ENCODE measurements at regions not wholly inside any gene's neighbourhood (a gene's known extent, or its start where the extent isn't known, plus 50 kb on each side); places are given as distances from the start of the nearest gene placed in this dataset.

DNA sequence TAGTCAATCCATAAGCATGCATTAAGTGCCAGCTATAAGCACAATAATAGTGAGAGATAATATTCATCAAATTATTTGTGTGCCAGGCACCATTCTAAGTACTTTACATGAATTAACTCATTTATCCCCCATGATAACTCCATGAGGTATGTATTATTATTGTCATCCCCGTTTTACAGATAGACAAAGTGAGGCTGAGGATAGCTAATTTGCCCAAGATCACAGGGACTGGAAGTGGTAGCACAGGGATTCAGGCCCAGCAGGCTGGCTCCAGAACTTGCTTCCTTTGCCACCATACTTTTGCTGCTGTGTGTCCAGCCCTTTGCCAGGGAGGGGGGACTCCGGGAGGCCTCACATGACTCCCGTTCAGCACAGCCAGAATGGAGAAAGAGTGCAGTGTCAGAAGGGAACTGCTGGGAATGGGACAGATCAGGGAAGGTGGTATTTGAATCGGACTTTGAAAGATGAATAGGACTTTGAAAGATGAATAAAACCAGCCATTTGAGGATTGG is 128.0 kb upstream of the PWP1 start:
- ATAC-seq: no peak
- TF ChIP-seq ZFP30 (CRISPR knock-in tag; IDR thresholded peaks at IDR 0.05) (no peak), ZNF70 (CRISPR knock-in tag; IDR thresholded peaks at IDR 0.05) (no peak), CSDC2 (CRISPR knock-in tag; IDR thresholded peaks at IDR 0.05) (no peak), RARB (CRISPR knock-in tag; IDR thresholded peaks at IDR 0.05) (no peak), PPARA (CRISPR knock-in tag; IDR thresholded peaks at IDR 0.05; ENCODE audit: borderline replicate concordance) (no peak), OSR1 (CRISPR knock-in tag; IDR thresholded peaks at IDR 0.05) (no peak), GLIS3 (CRISPR knock-in tag; IDR thresholded peaks at IDR 0.05) (no peak), ARNTL (CRISPR knock-in tag; IDR thresholded peaks at IDR 0.05; ENCODE audit: borderline replicate concordance, low read depth) (no peak), TCF4 (CRISPR knock-in tag; IDR thresholded peaks at IDR 0.05; ENCODE audit: borderline replicate concordance) (no peak), ZC3H10 (CRISPR knock-in tag; IDR thresholded peaks at IDR 0.05) (no peak), ISL1 (CRISPR knock-in tag; IDR thresholded peaks at IDR 0.05) (no peak)
- TF ChIP-seq, protein P1, sequence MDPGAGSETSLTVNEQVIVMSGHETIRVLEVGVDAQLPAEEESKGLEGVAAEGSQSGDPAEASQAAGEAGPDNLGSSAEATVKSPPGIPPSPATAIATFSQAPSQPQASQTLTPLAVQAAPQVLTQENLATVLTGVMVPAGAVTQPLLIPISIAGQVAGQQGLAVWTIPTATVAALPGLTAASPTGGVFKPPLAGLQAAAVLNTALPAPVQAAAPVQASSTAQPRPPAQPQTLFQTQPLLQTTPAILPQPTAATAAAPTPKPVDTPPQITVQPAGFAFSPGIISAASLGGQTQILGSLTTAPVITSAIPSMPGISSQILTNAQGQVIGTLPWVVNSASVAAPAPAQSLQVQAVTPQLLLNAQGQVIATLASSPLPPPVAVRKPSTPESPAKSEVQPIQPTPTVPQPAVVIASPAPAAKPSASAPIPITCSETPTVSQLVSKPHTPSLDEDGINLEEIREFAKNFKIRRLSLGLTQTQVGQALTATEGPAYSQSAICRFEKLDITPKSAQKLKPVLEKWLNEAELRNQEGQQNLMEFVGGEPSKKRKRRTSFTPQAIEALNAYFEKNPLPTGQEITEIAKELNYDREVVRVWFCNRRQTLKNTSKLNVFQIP (CRISPR knock-in tag; IDR thresholded peaks at IDR 0.05; ENCODE audit: borderline replicate concordance, low read depth): no peak
- TF ChIP-seq, protein P2, sequence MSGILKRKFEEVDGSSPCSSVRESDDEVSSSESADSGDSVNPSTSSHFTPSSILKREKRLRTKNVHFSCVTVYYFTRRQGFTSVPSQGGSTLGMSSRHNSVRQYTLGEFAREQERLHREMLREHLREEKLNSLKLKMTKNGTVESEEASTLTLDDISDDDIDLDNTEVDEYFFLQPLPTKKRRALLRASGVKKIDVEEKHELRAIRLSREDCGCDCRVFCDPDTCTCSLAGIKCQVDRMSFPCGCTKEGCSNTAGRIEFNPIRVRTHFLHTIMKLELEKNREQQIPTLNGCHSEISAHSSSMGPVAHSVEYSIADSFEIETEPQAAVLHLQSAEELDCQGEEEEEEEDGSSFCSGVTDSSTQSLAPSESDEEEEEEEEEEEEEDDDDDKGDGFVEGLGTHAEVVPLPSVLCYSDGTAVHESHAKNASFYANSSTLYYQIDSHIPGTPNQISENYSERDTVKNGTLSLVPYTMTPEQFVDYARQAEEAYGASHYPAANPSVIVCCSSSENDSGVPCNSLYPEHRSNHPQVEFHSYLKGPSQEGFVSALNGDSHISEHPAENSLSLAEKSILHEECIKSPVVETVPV (CRISPR knock-in tag; IDR thresholded peaks at IDR 0.05): no peak
- TF ChIP-seq, protein P3, sequence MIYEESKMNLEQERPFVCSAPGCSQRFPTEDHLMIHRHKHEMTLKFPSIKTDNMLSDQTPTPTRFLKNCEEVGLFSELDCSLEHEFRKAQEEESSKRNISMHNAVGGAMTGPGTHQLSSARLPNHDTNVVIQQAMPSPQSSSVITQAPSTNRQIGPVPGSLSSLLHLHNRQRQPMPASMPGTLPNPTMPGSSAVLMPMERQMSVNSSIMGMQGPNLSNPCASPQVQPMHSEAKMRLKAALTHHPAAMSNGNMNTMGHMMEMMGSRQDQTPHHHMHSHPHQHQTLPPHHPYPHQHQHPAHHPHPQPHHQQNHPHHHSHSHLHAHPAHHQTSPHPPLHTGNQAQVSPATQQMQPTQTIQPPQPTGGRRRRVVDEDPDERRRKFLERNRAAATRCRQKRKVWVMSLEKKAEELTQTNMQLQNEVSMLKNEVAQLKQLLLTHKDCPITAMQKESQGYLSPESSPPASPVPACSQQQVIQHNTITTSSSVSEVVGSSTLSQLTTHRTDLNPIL (CRISPR knock-in tag; IDR thresholded peaks at IDR 0.05; ENCODE audit: low read depth): no peak

DNA sequence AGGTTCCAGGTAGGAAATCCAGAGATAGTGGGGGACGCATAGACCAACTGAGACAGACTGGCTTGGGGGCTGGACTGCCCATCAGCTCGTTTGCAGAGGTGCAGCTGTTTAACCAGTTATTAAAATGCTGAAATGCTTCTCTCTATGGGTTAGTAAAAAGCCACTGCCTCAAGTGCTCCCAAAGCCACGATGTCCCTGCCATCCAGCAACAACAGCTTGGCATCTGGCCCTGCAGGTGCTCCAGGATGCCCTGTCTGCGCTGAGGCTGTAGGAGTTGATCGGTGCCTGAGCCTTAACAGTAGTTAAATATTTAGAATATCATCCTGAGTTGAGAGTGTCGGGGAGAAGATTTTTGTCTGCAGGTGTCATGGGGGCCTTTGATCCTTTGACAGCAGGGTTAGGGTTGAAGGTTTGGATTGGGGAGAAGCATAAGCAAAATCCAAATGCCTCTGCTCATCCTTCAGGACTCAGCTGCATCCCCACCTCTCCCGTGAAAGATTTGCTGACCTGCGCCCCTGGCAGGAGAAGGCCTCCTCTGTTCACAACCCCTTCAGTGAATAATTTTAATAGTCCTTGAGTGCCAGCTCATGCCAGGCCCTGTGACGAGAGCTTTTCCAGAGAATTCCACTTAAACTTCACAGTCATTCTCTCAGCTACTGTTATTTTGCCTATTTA is 127.3 kb upstream of the PWP1 start:
- no peak for ATAC-seq
- TF ChIP-seq ISL1 (CRISPR knock-in tag; IDR thresholded peaks at IDR 0.05) (no peak), ZFP30 (CRISPR knock-in tag; IDR thresholded peaks at IDR 0.05) (no peak), ESRRG (CRISPR knock-in tag; IDR thresholded peaks at IDR 0.05) (no peak), GLIS3 (CRISPR knock-in tag; IDR thresholded peaks at IDR 0.05) (no peak), OSR1 (CRISPR knock-in tag; IDR thresholded peaks at IDR 0.05) (no peak), ARNTL (CRISPR knock-in tag; IDR thresholded peaks at IDR 0.05; ENCODE audit: borderline replicate concordance, low read depth) (no peak), TOX (CRISPR knock-in tag; IDR thresholded peaks at IDR 0.05; ENCODE audit: borderline replicate concordance) (no peak), ZNF565 (CRISPR knock-in tag; conservative IDR thresholded peaks at IDR 0.05; ENCODE audit: low read depth) (no peak), CSDC2 (CRISPR knock-in tag; IDR thresholded peaks at IDR 0.05) (no peak), RARB (CRISPR knock-in tag; IDR thresholded peaks at IDR 0.05) (no peak), ZFP3 (CRISPR knock-in tag; IDR thresholded peaks at IDR 0.05) (no peak), ZNF8 (CRISPR knock-in tag; IDR thresholded peaks at IDR 0.05) (no peak), PPARA (CRISPR knock-in tag; IDR thresholded peaks at IDR 0.05; ENCODE audit: borderline replicate concordance) (no peak), TCF4 (CRISPR knock-in tag; IDR thresholded peaks at IDR 0.05; ENCODE audit: borderline replicate concordance) (no peak), SNAI2 (CRISPR knock-in tag; IDR thresholded peaks at IDR 0.05) (no peak)
- TF ChIP-seq, protein P1 (CRISPR knock-in tag; IDR thresholded peaks at IDR 0.05; ENCODE audit: borderline replicate concordance, low read depth): no peak
- TF ChIP-seq, protein P3 (CRISPR knock-in tag; IDR thresholded peaks at IDR 0.05; ENCODE audit: low read depth): no peak
- TF ChIP-seq, protein P2 (CRISPR knock-in tag; IDR thresholded peaks at IDR 0.05): no peak
- TF ChIP-seq, protein P4, sequence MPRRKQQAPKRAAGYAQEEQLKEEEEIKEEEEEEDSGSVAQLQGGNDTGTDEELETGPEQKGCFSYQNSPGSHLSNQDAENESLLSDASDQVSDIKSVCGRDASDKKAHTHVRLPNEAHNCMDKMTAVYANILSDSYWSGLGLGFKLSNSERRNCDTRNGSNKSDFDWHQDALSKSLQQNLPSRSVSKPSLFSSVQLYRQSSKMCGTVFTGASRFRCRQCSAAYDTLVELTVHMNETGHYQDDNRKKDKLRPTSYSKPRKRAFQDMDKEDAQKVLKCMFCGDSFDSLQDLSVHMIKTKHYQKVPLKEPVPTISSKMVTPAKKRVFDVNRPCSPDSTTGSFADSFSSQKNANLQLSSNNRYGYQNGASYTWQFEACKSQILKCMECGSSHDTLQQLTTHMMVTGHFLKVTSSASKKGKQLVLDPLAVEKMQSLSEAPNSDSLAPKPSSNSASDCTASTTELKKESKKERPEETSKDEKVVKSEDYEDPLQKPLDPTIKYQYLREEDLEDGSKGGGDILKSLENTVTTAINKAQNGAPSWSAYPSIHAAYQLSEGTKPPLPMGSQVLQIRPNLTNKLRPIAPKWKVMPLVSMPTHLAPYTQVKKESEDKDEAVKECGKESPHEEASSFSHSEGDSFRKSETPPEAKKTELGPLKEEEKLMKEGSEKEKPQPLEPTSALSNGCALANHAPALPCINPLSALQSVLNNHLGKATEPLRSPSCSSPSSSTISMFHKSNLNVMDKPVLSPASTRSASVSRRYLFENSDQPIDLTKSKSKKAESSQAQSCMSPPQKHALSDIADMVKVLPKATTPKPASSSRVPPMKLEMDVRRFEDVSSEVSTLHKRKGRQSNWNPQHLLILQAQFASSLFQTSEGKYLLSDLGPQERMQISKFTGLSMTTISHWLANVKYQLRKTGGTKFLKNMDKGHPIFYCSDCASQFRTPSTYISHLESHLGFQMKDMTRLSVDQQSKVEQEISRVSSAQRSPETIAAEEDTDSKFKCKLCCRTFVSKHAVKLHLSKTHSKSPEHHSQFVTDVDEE (CRISPR knock-in tag; IDR thresholded peaks at IDR 0.05): no peak
- TF ChIP-seq, protein P5, sequence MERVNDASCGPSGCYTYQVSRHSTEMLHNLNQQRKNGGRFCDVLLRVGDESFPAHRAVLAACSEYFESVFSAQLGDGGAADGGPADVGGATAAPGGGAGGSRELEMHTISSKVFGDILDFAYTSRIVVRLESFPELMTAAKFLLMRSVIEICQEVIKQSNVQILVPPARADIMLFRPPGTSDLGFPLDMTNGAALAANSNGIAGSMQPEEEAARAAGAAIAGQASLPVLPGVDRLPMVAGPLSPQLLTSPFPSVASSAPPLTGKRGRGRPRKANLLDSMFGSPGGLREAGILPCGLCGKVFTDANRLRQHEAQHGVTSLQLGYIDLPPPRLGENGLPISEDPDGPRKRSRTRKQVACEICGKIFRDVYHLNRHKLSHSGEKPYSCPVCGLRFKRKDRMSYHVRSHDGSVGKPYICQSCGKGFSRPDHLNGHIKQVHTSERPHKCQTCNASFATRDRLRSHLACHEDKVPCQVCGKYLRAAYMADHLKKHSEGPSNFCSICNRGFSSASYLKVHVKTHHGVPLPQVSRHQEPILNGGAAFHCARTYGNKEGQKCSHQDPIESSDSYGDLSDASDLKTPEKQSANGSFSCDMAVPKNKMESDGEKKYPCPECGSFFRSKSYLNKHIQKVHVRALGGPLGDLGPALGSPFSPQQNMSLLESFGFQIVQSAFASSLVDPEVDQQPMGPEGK (CRISPR knock-in tag; IDR thresholded peaks at IDR 0.05; ENCODE audit: borderline replicate concordance): no peak
